Vagina (tissue), 2 donors: ENCODE measurements at regions not wholly inside any gene's neighbourhood (a gene's known extent, or its start where the extent isn't known, plus 50 kb on each side); places are given as distances from the start of the nearest gene placed in this dataset.

Experiments used
- DNase-seq, 2 donors: peaks; one replicate each; pipeline ENCODE4 v3.0.0-alpha.2; 2017; ENCODE audit errors: extremely low spot score in 2 of 2
- H3K27ac ChIP-seq: fragments of 200-600 bp; sonication (generic); one replicate; pipeline ENCODE4 v1.5.1; 2019
- H3K27me3 ChIP-seq: fragments of 200-600 bp; sonication (generic); one replicate; pipeline ENCODE4 v1.5.1; 2019
- H3K36me3 ChIP-seq, 2 donors: fragments of 200-600 bp; sonication (generic); one replicate each; pipeline ENCODE4 v1.5.1; 2017 to 2019
- H3K4me1 ChIP-seq: fragments of 200-600 bp; sonication (generic); one replicate; pipeline ENCODE4 v1.5.1; 2019
- H3K4me3 ChIP-seq, 2 donors: fragments of 200-600 bp; sonication (generic); 1 replicate in 1 of 2; 2 replicates in 1 of 2; pipeline ENCODE4 v1.5.1; 2016 to 2019
- H3K9me3 ChIP-seq: fragments of 200-600 bp; sonication (generic); one replicate; pipeline ENCODE4 v1.5.1; 2019
- POLR2A ChIP-seq, 2 donors: fragments of 450-650 bp; IDR thresholded peaks; one replicate each; pipeline ENCODE4 v1.6.1; 2017; ENCODE audit warnings: antibody characterized with exemption in 2 of 2, mild to moderate bottlenecking in 2 of 2, moderate library complexity in 2 of 2
- POLR2AphosphoS5 ChIP-seq, 2 donors: sonication (generic); formaldehyde crosslinking; IDR thresholded peaks; one replicate each; pipeline ENCODE4 v1.9.0; 2017; ENCODE audit warnings: antibody characterized with exemption in 2 of 2, mild to moderate bottlenecking in 2 of 2, low read depth in 1 of 2; ENCODE audit not compliant: insufficient read depth in 1 of 2
- intact Hi-C: fragments of 100-400 bp; cut with DNase I; formaldehyde crosslinking; loops from one replicate; pipeline ENCODE4 v1.15.1; 2023
- TF ChIP-seq, protein P1 (sequence below), 3 experiments: fragments of 450-650 bp in 2 of 3; fragments of 200-600 bp in 1 of 3; sonication (generic) in 1 of 3; IDR thresholded peaks; one replicate each; pipeline ENCODE4 v1.5.1; 2017 to 2019; ENCODE audit warnings: antibody characterized with exemption in 3 of 3, mild to moderate bottlenecking in 2 of 3, moderate library complexity in 2 of 3

DNA sequence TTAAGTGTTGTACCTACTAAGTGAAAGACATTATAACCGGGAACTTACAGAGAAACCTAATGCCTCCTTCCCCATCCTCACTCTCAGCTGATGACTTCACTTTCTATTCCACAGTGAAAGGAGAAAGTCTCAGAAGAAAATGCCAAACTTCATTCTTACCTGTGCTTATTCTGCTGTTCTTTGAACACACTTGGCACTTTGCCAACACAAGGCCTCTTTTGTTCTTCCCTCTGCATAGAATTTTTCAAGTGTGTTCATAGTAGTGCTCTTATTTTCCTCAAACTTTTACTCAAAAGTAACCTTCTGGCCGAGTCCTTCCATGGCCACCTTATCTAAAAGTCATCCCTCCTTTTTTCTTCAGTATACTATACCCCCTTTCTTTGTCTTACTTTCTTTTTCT, 59.4 kb upstream of the ETV1 start:
- Histone ChIP-seq H3K4me3 (no peak overlapping the region), H3K36me3 (no peaks in the 10 kb centered on the region), H3K9me3 (no peaks in the 10 kb centered on the region), H3K4me1 (no peaks in the 10 kb centered on the region), H3K27ac (no peak overlapping the region), H3K27me3 (no peaks in the 10 kb centered on the region)
- intact Hi-C loops: no loop called here
- no peak for TF ChIP-seq POLR2A (IDR thresholded peaks at IDR 0.05)
- TF ChIP-seq, protein P1, sequence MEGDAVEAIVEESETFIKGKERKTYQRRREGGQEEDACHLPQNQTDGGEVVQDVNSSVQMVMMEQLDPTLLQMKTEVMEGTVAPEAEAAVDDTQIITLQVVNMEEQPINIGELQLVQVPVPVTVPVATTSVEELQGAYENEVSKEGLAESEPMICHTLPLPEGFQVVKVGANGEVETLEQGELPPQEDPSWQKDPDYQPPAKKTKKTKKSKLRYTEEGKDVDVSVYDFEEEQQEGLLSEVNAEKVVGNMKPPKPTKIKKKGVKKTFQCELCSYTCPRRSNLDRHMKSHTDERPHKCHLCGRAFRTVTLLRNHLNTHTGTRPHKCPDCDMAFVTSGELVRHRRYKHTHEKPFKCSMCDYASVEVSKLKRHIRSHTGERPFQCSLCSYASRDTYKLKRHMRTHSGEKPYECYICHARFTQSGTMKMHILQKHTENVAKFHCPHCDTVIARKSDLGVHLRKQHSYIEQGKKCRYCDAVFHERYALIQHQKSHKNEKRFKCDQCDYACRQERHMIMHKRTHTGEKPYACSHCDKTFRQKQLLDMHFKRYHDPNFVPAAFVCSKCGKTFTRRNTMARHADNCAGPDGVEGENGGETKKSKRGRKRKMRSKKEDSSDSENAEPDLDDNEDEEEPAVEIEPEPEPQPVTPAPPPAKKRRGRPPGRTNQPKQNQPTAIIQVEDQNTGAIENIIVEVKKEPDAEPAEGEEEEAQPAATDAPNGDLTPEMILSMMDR (IDR thresholded peaks at IDR 0.05): no peak
- no peak for TF ChIP-seq POLR2AphosphoS5 (IDR thresholded peaks at IDR 0.05; ENCODE audit: insufficient read depth in 1 of 2, low read depth in 1 of 2)
- DNase-seq: no peak

DNA sequence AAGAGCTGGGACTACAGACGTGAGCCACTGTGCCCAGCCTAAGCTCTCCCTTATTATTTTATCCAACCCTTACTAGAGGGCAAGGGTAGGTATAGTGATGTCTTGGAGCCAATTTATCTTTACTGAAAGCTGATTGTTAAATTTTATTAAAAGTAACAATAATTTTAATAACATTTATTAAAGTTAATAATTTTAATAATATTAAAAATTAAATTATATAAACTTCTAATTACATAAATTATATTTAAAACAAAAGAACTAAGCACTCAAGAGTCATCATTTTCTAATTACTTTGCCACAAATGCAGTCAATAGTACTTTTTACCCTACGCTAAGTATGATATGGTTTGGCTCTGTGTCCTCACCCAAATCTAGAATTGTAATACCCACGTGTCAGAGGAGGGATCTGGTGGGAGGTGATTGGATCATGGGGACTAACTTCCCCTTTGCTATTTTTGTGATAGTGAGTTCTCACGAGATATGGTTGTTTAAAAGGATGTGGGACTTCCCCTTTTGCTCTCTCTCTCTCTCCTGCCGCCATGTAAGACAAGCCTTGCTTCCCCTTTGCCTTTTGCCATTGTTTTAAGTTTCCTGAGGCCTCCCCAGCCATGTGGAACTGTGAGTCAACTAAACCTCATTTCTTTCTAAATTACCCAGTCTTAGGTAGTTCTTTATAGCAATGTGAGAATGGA, 58.4 kb upstream of the ETV1 start:
- H3K27me3 ChIP-seq: no peaks in the 10 kb centered on the region
- H3K36me3 ChIP-seq: no peaks in the 10 kb centered on the region
- no peak overlapping the region for H3K4me3 ChIP-seq
- intact Hi-C loops: no loop called here
- H3K4me1 ChIP-seq: no peaks in the 10 kb centered on the region
- no peaks in the 10 kb centered on the region for H3K9me3 ChIP-seq
- H3K27ac ChIP-seq: no peak overlapping the region
- no peak for DNase-seq
- TF ChIP-seq POLR2A (IDR thresholded peaks at IDR 0.05) (no peak), POLR2AphosphoS5 (IDR thresholded peaks at IDR 0.05; ENCODE audit: insufficient read depth in 1 of 2, low read depth in 1 of 2) (no peak)

DNA sequence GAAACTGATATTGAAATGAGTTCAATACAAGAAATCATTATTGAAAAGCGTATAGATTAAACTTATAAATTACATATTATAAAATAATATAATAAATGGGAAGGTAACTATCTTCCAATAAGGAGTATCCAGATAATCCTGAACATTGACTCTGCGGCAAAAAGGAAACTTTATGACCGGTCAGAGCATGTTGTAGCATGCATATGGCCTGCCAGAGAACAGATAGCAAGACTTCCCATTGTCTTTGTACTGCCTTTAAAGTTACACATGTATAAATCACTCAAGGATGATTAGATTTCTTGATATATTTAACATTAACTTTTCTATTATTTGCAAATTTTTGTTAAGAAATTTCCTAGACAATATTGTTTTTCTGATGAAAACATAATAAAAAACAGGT, 56.2 kb upstream of the ETV1 start:
- intact Hi-C loops: no loop called here
- Histone ChIP-seq H3K9me3 (no peaks in the 10 kb centered on the region), H3K4me3 (no peak overlapping the region), H3K36me3 (no peaks in the 10 kb centered on the region), H3K27me3 (no peaks in the 10 kb centered on the region), H3K4me1 (no peaks in the 10 kb centered on the region), H3K27ac (no peak overlapping the region)
- DNase-seq: no peak
- TF ChIP-seq, protein P1 (IDR thresholded peaks at IDR 0.05): no peak
- TF ChIP-seq POLR2A (IDR thresholded peaks at IDR 0.05) (no peak), POLR2AphosphoS5 (IDR thresholded peaks at IDR 0.05; ENCODE audit: insufficient read depth in 1 of 2, low read depth in 1 of 2) (no peak)

DNA sequence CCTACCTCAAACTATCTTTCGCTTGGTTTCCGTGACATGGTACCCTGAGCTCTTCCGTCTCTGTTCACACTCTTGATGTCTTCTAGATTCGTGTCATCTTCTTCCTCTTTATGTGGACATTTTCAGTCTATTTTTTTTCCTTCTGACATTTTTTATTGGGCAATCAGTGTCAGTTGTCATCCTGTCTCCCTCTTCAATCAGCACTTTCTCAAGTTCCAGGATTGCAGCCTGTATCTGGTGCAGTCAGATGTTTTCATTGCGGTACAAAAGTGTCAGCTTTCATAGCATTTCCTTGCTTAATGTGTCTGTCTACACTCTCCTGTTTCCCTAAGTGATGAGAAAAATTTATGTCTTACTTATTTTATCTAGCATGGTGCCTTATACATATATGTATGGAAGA, 51.1 kb upstream of the ETV1 start:
- Histone ChIP-seq H3K36me3 (no peaks in the 10 kb centered on the region), H3K4me3 (no peak overlapping the region), H3K9me3 (no peaks in the 10 kb centered on the region), H3K4me1 (no peaks in the 10 kb centered on the region), H3K27me3 (no peaks in the 10 kb centered on the region), H3K27ac (no peak overlapping the region)
- intact Hi-C loops: no loop called here
- TF ChIP-seq, protein P1 (IDR thresholded peaks at IDR 0.05): no peak
- TF ChIP-seq POLR2AphosphoS5 (IDR thresholded peaks at IDR 0.05; ENCODE audit: insufficient read depth in 1 of 2, low read depth in 1 of 2) (no peak), POLR2A (IDR thresholded peaks at IDR 0.05) (no peak)
- no peak for DNase-seq
